Stimulated activated CD4-positive, alpha-beta T cell treated with anti-CD3 and anti-CD28 coated beads, Interleukin-1b, Interleukin-23, amount 100 ng/mL, for 4 hours (primary cell): ENCODE measurements at regions not wholly inside any gene's neighbourhood (a gene's known extent, or its start where the extent isn't known, plus 50 kb on each side); places are given as distances from the start of the nearest gene placed in this dataset.
"Not testable (repeated sequence)": the region's sequence is repeated elsewhere in the genome, so short reads cannot be mapped to it uniquely, and the experiment has no call there.

Experiments
- DNase-seq, 2 donors: peaks; one replicate each; pipeline ENCODE4 v3.0.0-alpha.2; 2020; ENCODE audit warnings: low read depth in 2 of 2

DNA sequence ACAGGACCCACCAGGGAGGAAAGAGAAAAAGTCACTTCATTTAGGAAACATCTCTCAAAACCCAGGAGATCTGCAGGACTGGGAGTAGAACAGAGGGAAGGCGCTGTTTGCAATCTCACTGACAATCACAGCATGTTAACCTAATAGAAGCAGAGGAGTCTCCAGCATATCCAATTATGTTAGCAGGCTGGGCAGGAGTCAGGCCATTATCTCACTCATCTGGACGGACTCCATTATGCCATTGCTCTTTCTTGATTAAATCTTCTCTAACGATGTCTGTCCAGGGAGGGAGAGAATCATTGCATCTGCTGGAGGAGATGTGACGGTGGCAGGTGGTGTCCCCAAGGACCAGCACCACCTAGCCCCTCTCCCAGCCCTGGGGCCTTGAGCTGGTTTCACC lies 203.8 kb upstream of the SFSWAP start:
- no peak for DNase-seq

DNA sequence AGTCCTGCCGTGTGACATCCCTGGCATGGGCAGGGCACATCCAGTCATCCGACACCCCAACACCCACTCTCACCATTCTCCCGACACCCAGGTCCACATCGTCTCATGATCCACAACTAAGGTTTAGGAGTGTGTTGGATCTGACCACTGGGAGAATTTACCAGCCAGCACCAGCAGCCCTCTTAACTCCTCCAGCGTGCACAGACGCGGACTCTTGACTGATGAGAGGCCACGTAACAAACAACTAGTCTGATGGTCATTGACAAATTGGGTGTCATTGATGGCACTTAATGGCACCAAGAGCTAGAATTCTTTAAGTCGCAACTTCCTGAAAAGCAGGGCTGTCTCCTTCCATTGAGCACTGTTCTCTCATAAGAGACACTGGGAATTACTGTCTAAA lies 203.0 kb upstream of the SFSWAP start:
- DNase-seq, result no peak

DNA sequence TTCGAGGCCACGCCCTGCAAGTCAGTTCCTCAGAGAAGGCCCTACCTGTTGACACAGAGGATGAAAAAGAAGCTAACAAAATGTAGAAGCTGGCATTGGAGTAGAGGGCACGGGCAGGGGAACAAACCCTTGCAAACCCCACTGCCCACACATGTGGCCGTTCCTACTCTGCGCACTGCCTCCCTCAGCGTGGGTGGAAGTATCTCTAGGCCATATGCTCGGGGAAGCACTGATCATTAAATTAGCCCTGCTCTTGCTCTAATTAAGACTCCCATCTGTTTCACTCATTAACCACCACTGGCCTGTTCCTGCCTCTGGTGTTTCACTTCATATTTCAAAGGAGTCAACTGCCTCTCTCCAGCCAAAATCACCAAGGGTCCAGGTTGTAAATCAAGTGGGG lies 201.2 kb upstream of the SFSWAP start:
- DNase-seq, result no peak

DNA sequence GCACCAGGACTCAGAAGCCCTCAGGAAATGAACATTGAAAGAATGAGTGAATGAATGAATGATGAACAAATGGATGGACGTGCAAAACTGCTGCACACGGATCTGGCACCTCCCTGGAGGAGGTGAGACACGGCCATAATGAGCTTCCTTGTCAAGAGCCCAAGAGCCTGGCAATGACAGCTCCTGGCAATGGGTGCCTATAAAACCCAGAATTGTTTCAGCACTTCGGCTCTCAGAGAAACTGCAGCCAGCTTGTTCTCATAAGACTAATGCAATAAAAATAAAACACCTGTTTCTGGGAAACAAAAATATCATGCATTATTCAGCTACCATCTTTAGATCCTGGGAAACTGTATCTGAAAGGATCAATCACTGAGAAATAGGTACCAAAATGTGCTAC lies 200.5 kb upstream of the SFSWAP start:
- no peak for DNase-seq

DNA sequence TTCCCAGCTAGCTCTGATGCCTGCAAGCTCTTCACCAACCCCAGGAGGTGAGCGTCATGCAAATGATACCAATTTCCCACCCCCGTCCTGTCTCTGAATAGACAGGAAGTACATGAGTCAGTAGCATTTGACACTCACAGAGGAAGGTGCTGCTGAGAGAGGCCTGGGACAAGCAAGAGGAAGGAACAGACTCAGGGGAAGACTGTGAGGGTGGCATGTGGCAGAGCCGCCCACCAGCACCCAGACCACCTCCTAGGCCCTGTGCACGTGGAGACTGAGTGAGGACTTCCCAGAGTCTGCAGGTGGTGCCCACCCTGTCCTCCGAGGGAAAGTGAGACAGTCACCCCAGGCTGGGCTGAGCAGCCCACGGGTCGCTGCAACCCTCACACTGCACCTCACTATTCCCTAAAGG lies 199.5 kb upstream of the SFSWAP start:
- peak; percentile 17 to 53 for DNase-seq

DNA sequence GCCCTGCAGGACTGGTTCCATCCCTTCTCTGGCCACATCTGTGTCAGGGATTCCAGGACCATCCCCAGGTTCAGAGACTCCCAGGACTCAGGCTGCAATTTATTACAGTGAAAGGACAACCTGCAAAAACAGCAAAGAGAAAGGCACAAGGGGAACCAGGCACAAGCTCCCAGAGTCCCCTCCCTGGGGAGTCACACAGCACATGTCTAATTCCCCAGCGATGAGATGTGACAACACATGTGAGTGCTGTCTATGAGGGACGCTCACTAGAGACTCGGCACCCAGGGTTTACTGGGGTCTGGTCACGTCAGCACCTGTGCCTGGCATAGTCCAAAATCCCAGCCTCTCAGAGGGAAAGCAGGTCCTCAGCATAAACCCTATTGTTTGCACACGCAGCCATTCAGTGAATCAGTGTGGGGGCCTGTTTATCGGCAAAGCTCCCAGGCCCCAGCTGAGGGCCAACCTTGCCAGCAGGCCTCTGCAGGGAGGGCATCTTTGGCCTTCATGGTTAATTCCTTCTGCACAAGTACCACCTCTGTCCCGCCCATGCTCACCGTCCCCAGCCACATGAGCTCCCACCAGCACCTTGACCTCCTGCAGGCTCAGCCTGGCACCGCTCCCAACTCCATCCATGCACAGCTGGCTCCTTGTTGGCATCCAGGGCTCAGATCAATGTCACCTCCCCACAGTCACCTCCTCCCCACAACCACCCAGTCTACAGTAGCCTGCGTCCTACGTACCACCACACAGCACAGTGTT lies 198.9 kb upstream of the SFSWAP start:
- no peak for DNase-seq

DNA sequence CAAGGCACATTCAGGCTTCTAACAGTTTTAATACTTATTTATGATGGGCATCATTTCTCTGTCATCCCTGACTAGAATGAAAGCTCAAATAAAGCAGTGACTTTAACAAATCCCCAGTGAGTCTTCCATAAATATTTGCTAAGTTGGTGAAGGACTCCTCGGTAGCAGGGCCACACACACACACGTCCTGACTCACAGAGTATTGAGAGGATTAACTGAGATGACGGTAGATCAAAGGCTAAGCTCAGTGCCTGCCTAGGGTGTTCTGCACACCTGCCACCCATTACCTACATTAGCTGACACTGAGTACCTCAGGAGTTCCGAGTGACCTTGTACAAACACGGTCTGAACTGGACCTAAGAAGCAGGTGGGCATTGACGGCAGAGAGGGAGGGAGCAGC lies 197.3 kb upstream of the SFSWAP start:
- no peak for DNase-seq

DNA sequence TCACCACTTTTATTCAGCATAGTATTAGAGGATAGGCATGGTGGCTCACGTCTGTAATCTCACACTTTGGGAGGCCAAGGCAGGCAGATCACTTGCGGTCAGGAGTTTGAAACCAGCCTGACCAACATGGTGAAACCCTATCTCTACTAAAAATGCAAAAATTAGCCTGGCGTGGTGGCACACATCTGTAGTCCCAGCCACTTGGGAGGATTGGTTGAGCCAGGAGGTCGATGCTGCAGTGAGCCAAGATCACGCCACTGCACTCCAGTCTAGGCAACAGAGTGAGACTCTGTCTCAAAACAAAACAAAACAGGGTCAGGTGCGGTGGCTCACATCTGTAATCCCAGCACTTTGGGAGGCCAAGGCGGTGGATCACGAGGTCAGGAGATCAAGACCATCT lies 190.3 kb upstream of the SFSWAP start:
- not testable (repeated sequence) for DNase-seq

DNA sequence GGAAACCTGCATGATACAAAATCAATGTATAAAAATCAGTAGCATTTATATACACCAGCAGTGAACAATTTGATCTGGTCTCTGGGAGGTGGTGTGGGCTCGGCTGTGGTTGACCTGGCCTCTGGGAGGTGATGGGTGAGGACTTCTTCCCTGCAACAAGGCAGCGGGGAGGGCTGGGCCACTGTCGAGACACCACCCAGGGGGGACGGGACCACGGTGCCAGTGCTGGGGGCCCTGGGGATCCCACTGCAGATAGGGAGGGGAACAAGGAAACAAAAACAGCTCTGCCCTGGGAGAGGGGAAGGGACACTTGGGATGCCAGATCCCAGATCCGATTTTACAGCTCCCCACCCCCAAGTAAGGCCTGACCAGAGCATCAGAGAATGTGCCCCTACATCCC lies 189.6 kb upstream of the SFSWAP start:
- no peak for DNase-seq

DNA sequence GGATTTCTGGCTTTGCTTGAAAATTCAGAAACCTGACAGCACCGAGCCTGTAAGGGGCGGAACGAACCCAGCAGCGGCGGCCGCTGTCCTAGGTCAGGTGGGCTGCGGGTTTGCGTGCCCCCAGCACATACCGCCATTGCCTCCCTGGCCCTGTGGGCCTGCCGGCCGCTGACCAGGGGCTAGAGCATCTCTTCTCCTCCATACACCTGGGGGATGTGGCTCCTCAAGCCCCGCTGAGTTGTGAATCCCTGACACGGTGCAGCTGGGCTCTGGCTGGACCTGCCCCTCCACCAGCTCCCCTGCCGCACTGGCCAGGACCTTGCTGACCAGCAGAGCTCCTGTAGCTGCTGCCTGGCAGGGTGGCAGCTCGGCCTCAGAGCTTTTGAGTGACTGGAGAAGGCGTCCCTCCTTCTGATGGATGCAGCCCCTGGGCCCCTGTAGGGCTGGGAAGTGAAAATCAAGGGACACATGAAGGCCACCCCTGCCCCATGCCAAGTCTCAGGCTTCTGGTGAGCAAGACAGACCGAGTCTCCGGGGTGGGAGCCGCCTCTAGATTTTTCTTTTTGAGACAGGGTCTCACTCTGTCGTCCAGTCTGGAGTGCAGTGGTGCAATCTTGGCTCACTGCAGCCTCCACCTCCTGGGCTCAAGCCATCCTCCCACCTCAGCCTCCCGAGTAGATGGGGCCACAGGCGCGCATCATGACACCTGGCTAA lies 184.9 kb upstream of the SFSWAP start:
- DNase-seq, result no peak

DNA sequence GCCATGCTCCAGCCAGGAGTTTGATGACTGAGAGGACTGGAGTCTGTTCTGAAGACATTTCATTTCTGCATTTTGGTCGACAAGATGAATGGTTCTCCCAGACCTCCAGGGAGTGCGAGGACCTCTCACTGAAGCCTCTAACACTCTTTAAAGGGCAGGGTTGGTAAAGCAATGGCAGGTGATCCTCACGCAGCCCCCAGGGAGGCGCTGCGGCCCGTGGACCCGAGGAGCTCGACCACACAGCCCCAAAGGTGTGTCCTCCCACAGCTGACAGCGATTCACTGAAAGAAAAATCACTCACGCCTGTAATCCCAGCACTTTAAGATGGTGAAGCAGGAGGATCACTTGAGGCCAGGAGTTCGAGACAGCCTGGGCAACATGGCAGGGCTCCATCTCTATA lies 183.8 kb upstream of the SFSWAP start:
- DNase-seq, result no peak

DNA sequence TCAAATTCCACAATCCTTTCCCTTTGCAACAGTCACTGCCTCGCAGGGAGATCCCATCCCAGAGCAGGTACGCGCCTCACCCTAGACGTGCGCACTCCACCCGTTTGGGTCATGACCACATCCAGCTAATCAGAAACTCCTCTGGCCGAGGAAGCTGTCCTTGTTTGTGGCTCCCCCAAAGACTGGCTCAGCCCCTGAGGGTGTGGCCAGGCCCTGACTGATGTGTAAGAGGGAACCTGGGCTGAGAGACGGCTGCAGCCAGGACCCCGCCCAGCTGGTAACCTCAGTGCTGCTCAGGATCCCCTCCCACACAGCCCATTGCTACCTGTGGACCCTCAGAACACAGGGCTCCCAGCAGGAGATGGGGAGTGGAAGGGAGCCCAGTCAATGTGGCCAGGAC lies 183.2 kb upstream of the SFSWAP start:
- no peak for DNase-seq

DNA sequence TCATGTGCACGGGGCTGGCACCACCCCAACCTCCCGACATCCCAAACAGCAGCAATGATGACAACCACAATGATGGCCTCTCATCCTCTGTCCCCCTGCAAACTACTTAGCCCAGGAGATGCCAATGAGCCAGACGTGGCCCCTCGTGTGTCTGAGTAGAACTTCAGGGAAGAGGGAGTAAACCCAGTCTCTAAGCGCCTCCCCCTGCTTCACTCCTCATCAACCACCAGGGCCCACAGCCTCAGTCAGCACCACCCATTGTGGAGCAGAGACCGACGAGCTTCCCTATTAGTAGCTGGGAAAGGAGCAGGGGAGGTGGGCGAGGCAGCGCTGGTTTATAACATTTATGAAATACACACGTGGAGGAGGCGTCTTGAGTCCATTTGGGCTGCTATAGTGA lies 182.7 kb upstream of the SFSWAP start:
- DNase-seq, result no peak

DNA sequence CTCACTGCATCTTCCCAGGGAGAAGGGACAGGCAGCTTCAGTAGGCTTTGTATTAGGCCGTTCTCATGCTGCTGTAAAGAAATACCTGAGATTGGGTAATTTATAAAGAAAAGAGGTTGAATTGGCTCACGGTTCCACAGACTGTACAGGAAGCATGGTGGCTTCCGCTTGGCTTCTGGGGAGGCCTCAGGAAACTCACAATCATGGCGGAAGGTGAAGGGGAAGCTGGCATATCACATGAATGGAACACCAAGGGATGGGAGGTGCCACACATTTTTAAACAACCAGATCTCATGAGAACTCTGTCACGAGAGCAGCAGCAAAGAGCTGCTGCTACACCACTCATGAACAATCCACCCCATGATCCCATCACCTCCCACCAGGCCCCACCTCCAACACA lies 182.2 kb upstream of the SFSWAP start:
- no peak for DNase-seq

DNA sequence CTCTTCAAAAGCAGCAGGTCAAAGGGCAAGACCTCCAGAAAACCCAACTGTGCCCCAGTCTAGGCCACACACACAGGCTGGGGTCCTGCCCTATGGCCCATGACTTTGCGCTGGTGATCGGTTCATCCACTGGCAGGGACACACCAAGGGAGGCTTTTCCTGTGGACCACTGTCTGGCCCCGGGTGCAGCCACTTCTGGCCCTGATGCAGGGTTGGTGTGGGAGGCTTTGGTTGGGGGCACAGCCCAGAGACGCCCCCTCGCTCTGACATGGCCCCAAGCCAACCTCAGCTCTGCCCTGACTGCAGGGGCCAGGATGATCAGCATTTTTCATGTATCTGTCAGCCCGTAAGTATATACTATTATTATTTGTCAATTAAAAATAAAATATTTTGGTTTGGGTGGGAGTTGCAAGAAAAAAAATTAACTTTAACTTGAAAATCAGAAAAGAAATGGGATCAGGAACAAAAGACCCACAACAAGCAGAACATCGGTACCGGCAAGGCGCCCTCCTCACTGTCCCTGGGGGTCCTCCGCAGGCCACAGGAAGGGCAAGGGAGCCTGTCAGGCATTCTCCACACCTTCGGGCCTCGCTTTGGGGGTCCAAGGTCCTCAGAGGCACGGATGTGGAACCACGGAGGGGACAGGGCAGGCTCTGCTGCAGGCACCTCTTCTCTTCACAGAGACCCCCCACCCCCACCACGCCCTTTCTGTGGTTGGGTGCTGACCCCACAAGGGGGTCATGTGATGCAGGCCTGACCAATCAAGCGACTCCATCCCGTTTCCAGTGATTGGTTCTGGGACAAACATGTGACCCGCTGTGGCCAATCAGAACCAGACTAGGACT lies 181.5 kb upstream of the SFSWAP start:
- DNase-seq, result no peak

DNA sequence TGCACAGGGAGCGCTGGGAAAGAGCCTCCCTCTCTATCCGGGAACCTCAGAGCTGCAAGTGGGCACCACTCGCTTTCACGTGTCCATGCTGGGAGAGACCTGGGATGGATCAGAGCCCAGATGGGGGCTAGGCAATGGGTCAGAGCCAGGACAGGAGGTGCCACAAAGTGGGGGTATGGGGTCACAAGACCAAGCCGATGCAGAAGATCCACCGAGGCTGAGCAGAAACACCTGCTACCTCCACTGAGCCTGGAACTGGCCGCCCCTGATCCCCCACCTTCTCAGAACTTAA lies 180.9 kb upstream of the SFSWAP start:
- DNase-seq, result no peak

DNA sequence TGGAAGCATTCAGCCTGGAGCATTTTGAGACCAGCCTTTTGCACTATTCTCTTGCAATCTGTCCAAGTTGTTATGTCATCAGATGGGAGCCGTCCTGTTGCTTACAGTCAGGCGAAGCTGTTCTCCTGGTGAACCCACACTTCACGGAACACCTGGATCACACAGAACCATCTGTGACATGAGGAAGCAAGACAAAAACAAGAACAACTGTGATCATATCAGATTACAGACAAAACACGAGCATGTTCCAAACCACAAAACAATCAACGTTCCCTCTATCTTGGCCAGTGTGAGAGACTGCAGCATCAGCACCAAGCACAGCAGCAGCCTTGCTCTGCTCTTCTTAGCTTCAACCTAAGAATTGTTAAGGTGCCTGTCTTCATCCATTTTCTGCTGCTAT lies 180.5 kb upstream of the SFSWAP start:
- DNase-seq, result no peak

DNA sequence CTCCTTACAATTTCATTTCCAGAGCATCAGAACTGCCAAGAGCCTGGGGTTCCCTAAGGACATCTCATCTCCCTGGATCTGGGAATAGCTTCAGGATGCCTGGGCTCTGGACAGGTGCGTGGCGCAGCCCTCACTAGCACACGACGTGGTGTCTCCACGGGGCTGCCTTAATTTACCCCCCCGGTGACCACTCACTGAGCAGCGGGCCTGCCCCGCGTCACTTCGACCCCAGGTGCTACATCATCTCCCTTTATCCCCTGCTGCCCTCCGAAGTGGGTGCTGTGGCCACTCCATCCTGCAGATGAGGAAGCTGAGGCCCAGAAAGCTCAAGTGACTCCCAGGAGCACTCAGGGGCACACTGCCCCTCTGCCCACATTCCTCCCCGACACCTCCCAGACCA lies 177.8 kb upstream of the SFSWAP start:
- DNase-seq, result no peak

DNA sequence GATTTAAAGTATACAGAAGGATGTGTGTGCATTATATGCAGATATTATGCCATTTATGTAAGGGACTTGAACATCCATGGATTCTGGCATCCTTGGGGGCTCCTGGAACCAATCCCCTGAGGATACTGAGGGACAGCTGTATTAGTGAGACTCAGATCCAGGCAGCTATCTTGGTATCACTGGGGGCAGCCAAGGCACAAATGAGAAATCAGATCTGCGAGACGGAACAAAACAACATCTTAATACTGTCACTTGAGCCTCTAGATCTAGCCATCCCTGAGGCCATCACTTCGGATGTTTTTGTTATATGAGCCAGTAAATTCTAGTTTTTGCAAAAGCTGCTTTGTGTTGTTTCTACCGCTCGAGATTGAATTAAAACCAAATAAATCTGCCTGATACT lies 175.1 kb upstream of the SFSWAP start:
- no peak for DNase-seq

DNA sequence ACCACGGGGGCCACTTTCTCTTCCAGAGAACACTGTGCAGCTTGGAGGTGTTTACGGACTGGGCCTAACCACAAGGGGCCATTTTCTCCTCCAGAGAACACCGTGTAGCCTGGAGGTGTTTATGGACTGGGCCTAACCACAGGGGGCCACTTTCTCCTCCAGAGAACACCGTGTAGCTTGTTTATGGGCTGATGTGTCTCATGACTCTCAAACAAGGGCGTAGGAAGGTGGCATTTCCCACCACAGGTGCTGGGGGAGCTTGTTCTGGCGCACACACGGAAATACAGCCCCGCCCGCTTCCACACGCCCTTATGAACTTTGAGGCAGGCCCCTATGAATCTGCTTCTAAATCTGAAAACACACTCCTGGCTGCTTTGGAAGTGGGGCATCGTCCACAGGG lies 174.6 kb upstream of the SFSWAP start:
- peak in 1 of 2 donors; percentile 4 for DNase-seq

DNA sequence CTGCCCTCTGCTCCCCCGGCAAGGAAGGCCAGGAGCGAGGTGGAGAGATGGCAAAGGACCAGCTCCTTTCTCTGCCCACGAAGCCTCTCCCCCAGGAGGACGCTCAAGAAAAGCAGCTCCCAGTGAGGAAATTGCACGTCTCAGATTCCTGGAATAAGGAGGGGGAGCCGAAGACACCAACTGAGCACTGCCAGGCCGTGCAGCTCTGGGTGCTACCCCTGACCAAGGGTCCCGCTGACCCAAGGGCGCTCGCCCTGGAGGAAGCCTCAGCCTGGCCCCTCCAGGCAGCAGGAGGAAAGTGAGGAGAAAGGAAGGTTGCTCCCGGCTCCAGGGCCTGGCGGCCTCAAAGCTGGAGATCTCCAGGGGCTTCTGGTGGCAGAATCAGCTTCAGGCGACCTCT lies 174.1 kb upstream of the SFSWAP start:
- no peak for DNase-seq

DNA sequence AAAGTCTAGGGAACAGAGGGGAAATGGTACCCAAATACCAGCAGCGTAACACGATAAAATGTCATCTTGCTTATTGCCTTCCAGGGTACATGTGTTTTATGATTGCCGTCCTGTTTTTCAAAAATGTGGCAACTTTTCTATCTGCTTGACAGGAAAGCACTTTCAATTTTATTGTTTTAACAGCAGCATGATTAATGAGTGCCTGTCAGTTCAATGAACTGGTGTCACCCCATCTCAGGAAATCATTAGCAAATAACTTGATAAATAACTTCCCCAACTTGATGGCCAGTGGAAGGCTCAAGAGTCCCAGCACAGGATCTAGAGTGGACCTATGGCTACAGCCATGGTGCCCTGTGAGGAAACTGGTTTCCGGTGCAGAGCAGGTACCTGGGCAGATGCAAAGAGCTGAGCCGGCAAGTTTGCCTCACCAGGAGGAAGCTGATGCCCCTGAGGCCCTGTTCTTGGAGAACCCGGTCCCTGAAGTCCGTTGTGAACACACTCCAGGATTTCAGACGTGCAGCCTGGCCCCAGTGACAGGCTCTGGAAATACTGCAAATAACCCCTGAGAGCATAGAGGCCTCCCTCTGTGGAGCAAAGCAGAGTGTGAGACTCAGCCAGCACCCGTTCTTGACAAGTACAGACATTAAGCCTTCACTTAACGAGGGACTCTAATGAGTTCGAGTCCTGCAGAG lies 173.5 kb upstream of the SFSWAP start:
- no peak for DNase-seq
